Bronchial epithelial cell (primary cell): ENCODE measurements at regions not wholly inside any gene's neighbourhood (a gene's known extent, or its start where the extent isn't known, plus 50 kb on each side); places are given as distances from the start of the nearest gene placed in this dataset.

Source experiments
- DNase-seq: peaks from one replicate; pipeline ENCODE4 v3.0.0-alpha.2; 2010; ENCODE audit warnings: low read depth
- FAIRE-seq: peaks from 2 replicates; lab custom pipeline; 2011; peaks lifted over from hg19 to GRCh38; lab: Jason Lieb, UNC
- H3K27me3 ChIP-seq: 2 replicates; pipeline ENCODE4 v1.5.1; 2011; ENCODE audit warnings: low read length; ENCODE audit not compliant: control insufficient read depth, insufficient read depth
- H3K36me3 ChIP-seq: 2 replicates; pipeline ENCODE4 v1.5.1; 2011; ENCODE audit warnings: low read length; ENCODE audit not compliant: control insufficient read depth, insufficient read depth
- H3K4me3 ChIP-seq: 2 replicates; pipeline ENCODE4 v1.5.1; 2011; ENCODE audit warnings: mild to moderate bottlenecking, low read depth, low read length, control low read depth
- TF ChIP-seq, protein P1 (sequence below): IDR thresholded peaks from 2 replicates; pipeline ENCODE4 v1.5.1; 2011; ENCODE audit warnings: mild to moderate bottlenecking, moderate library complexity, low read length, control low read depth, inconsistent platforms; ENCODE audit not compliant: insufficient read depth, severe bottlenecking

DNA sequence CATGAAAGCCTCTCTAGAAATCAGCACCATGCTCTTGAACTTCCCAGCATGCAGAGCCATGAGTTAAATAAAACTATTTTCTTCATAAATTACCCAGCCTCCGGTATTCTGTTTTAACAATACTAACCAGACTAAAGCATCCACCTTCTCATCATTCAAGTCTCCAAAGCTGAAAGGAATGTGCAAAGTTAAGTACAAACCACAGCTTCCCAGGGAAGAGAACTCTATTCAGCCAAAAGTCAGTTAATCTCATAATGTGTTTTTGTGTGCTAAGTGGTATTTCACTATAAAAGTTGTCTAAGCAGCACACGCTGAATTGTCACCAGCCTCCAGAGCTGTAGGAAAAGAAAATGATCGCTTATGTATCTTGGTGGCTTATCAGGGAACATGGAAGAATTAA is 135.5 kb upstream of the KCNH8 start:
- DNase-seq = no peak
- FAIRE-seq = no peak
- TF ChIP-seq, protein P1, sequence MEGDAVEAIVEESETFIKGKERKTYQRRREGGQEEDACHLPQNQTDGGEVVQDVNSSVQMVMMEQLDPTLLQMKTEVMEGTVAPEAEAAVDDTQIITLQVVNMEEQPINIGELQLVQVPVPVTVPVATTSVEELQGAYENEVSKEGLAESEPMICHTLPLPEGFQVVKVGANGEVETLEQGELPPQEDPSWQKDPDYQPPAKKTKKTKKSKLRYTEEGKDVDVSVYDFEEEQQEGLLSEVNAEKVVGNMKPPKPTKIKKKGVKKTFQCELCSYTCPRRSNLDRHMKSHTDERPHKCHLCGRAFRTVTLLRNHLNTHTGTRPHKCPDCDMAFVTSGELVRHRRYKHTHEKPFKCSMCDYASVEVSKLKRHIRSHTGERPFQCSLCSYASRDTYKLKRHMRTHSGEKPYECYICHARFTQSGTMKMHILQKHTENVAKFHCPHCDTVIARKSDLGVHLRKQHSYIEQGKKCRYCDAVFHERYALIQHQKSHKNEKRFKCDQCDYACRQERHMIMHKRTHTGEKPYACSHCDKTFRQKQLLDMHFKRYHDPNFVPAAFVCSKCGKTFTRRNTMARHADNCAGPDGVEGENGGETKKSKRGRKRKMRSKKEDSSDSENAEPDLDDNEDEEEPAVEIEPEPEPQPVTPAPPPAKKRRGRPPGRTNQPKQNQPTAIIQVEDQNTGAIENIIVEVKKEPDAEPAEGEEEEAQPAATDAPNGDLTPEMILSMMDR = no peak
- Histone ChIP-seq H3K4me3 (no peak overlapping the region), H3K27me3 (no peaks in the 10 kb centered on the region), H3K36me3 (no peaks in the 10 kb centered on the region)

DNA sequence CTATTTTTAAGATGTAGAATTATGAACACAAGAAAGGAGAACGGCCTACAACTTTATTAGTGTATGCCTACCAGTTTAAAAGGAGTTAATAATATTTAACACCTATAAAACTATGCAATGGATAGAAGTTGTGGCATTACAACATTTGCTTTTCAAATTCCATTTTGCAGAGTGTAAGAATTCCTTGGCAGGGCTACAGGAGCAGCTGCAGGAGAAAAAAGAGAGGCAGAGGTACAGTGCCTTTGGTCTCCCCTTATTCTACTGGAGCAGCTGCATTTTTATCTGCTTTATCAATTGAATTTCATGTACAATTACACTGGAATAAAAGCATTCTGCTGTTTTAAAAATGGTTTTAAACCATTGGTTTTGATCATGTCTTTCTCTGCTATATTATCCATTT is 145.7 kb upstream of the KCNH8 start:
- TF ChIP-seq, protein P1 = no peak
- Histone ChIP-seq H3K36me3 (no peaks in the 10 kb centered on the region), H3K4me3 (no peak overlapping the region), H3K27me3 (no peaks in the 10 kb centered on the region)
- no peak for DNase-seq
- no peak for FAIRE-seq

DNA sequence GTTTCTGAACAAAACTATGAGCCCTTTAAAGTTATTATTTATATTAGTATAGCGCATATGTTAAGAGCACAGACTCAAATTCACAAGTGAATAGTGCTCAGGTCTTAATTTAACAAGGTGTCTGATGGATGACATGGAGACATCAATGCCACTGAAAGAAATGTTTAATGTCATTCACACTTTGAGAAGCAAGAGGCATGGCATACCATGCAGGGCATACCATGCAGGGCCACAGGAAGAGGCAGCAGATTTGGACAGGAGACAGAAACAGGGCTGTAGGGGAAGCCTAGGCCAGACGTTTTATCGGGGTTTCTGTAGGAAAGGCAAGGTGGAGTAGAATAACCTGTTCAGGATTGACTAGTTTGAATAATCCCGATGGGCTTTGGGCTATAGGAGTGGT is 150.2 kb upstream of the KCNH8 start:
- TF ChIP-seq, protein P1 = no peak
- no peaks in the 10 kb centered on the region for H3K27me3 ChIP-seq
- FAIRE-seq = no peak

DNA sequence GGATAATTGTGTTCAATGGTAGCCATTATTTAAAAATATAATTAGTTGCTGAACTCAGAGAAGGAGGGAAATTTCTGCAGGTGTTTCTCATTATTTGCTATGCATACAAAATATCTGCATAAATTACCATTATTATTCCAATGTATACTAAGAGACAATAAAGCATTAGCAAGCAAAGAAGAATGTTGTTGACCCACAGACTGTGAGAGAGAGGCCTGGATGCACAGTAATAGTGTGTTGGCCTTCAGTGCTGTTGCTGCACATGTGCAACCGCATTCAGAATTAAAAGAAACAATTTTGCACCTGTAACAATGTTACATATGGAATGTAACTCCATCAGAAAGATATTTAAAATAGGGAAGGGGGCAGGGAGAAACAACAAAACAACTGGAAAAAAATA is 155.6 kb upstream of the KCNH8 start:
- H3K4me3 ChIP-seq = no peak overlapping the region
- TF ChIP-seq, protein P1 = no peak
- H3K36me3 ChIP-seq = no peaks in the 10 kb centered on the region
- H3K27me3 ChIP-seq = no peaks in the 10 kb centered on the region
- DNase-seq (no peak), FAIRE-seq (no peak)

More for the DNA sequence above, 150.2 kb upstream of the KCNH8 start:
- H3K4me3 ChIP-seq = no peak overlapping the region
- no peaks in the 10 kb centered on the region for H3K36me3 ChIP-seq
- DNase-seq = no peak

DNA sequence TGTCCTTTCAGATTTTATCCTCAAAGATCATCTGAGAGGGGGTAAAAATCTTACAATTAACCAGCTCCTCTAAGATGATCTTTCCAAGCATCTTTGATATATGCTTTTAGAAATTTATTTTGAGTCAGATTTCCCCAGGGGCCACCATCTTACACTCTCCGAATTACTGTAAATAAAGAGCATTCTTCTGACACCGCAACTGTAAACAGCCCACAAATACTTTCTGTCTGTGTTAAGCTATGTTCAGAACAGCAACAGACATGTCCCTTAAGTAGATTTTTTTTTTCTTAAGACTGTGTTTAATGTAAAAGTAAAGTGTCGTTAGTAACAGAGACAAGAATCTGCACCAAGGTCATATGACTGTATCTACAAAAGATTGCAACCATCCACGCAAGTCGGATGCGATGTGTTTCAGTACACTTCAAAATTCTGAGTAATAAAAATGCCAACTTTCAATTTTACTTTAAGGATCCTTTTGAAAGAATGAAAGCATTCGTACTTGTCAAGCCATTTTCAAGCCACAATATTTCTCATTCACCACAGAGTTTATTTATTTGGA is 159.0 kb upstream of the KCNH8 start:
- H3K27me3 ChIP-seq = no peaks in the 10 kb centered on the region
- H3K4me3 ChIP-seq = no peak overlapping the region
- FAIRE-seq = no peak
- TF ChIP-seq, protein P1 = no peak
- H3K36me3 ChIP-seq = no peaks in the 10 kb centered on the region
- no peak for DNase-seq

DNA sequence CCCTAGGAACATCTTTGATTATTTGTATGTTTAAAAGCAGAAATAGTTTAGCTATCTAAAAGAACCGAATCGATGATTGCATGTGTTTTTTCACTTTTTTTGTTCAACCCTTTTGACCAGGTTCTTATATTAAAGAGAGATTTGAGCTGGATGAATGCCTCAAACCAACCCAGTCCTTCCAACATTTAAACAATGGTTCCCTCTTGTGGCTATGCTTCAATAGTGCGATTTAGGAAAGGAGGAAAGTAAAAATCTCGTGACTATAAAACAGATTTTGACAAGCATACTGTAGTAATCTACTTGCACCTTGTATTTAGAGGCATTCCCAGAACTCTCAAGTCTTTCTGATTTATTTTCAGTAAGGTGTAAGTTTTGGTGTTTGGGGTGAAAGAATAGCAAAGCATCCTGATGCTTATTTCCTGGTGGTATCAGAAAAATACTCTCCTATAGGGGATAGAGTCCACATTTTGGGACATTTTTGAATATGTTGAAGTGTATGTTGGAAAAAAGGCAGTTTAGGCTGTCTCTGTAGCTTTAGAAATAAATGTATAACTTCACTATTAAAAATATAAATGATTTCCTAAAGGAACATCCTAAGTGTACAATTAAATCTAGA is 159.6 kb upstream of the KCNH8 start:
- Histone ChIP-seq H3K36me3 (no peaks in the 10 kb centered on the region), H3K27me3 (no peaks in the 10 kb centered on the region), H3K4me3 (no peak overlapping the region)
- DNase-seq = peak; percentile 51
- TF ChIP-seq, protein P1 = peak; percentile 46
- FAIRE-seq = no peak
